D721Med (cell line): ENCODE measurements at regions not wholly inside any gene's neighbourhood (a gene's known extent, or its start where the extent isn't known, plus 50 kb on each side); places are given as distances from the start of the nearest gene placed in this dataset.

Source experiments
- DNase-seq: peaks from one replicate; pipeline ENCODE4 v3.0.0; 2011; ENCODE audit warnings: low spot score; ENCODE audit not compliant: insufficient read length
- FAIRE-seq: peaks from 2 replicates; lab custom pipeline; 2011; peaks lifted over from hg19 to GRCh38; lab: Jason Lieb, UNC
- TF ChIP-seq, protein P1 (sequence below): IDR thresholded peaks from 2 replicates; pipeline ENCODE4 v1.5.1; 2012; ENCODE audit warnings: mild to moderate bottlenecking, control low read depth; ENCODE audit not compliant: insufficient read depth; ENCODE audit errors: missing control alignments

DNA sequence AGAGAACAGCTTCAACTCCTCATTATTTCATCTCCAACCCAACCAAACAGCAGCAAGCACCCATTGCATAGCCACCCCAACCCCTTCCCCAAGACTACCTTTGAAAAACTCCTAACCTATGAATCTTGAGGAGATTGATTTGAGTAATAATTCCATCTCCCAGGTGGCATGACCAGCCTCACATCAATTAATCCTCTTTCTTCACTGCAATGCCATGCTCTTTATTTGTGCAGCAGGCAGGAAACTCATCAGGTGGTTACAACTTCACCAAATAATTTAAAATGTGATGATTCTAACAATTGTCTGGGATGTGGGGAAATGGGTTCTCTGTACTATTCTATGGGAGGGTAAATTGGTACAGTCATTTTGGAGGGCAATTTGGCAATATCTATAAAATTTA is 68.1 kb upstream of the POMGNT2 start:
- FAIRE-seq: no peak
- TF ChIP-seq, protein P1, sequence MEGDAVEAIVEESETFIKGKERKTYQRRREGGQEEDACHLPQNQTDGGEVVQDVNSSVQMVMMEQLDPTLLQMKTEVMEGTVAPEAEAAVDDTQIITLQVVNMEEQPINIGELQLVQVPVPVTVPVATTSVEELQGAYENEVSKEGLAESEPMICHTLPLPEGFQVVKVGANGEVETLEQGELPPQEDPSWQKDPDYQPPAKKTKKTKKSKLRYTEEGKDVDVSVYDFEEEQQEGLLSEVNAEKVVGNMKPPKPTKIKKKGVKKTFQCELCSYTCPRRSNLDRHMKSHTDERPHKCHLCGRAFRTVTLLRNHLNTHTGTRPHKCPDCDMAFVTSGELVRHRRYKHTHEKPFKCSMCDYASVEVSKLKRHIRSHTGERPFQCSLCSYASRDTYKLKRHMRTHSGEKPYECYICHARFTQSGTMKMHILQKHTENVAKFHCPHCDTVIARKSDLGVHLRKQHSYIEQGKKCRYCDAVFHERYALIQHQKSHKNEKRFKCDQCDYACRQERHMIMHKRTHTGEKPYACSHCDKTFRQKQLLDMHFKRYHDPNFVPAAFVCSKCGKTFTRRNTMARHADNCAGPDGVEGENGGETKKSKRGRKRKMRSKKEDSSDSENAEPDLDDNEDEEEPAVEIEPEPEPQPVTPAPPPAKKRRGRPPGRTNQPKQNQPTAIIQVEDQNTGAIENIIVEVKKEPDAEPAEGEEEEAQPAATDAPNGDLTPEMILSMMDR: no peak

DNA sequence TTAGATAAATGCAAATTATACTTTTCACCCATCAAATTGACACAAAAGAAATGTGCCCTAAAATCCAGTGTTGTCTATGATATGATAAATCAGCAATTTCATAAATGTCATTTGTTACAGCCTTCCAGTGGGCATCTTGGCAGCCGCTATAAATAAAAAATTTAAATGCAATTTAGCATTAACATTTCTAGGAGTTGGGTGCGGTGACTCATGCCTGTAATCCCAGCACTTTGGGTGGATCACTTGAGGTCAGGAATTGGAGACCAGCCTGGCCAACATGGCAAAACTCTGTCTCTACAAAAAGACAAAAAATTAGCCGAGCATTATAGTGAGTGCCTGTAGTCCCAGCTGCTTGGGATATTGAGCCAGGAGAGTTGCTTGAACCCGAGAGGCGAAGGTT is 65.9 kb upstream of the POMGNT2 start:
- no peak for FAIRE-seq
- TF ChIP-seq, protein P1: no peak
- DNase-seq: no peak

More for the DNA sequence above, 68.1 kb upstream of the POMGNT2 start:
- DNase-seq: no peak

DNA sequence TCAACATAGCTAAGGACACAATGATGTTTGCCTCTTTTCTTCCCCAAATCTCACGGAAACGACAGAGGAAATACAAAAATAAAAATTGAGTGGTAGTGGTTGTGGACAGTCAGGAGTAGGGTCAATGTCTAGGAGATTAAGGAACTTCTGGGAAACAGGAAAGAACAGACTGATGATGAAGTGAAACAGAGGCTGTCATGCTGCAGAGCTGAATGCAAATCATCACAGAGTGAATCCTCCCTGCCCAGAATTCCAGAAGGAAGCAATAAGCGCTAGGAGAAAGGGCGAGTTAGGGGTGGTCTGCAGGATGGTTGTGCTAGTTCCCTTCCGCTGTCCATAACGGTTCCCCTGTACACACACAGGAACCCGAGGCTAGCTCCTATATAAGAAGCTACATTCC is 64.7 kb upstream of the POMGNT2 start:
- TF ChIP-seq, protein P1: no peak
- FAIRE-seq (no peak), DNase-seq (no peak)

DNA sequence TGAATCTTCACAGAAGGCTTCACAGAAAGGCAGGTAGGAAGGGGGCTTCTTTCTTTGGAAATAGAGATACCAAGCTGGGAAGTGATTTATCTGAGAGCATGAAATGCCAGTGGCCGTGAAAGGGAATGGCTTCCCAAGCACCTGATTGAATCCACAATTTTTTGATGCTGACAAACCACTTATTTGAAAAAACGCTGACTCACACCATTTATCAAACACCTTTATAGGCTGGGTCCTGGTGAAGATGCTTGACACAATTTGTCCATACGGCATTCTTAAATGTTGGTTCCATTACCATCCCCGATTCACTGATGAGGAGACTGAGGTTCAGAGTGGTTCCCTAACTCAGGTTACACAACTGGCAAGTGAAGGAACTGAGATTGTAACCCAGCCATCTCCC is 64.1 kb upstream of the POMGNT2 start:
- TF ChIP-seq, protein P1: no peak
- DNase-seq (no peak), FAIRE-seq (no peak)

DNA sequence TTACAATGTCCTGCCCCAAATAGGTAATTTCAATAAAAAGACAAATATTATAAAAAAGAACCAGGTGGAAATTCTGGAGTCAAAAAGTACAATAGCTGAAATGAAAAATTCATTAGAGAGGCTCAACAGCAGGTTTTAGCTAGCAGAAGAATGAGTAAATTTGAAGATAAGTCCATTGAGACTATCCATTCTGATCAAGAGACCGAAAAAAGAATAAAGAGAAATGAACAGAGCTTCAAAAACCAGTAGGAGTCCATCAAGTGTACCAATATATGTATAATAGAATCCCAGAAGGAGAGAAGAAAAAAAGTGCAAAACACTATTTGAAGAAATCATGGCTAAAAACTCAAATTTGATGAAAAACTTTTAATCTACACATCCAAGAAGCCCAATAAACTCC is 60.5 kb upstream of the POMGNT2 start:
- no peak for DNase-seq
- TF ChIP-seq, protein P1: no peak
- FAIRE-seq: no peak

DNA sequence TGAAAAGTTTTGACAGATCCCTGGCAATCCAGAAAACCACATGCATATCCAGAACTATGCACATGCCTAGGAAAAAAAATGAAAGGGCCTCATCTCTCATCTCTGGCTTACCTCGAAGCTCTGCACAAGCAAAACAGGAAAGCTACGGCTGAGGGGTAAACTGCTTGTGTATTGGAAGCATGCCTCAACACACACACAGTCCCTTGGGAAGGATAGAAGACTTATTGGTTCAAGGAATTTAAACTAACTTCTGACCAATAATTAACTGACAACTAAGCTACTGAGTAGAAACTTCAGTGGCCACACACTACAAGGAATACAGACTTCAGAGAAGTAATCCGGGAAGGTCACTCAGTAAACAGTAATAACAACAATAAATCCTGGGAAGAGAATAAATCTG is 59.9 kb upstream of the POMGNT2 start:
- FAIRE-seq: no peak
- TF ChIP-seq, protein P1: no peak
- no peak for DNase-seq

DNA sequence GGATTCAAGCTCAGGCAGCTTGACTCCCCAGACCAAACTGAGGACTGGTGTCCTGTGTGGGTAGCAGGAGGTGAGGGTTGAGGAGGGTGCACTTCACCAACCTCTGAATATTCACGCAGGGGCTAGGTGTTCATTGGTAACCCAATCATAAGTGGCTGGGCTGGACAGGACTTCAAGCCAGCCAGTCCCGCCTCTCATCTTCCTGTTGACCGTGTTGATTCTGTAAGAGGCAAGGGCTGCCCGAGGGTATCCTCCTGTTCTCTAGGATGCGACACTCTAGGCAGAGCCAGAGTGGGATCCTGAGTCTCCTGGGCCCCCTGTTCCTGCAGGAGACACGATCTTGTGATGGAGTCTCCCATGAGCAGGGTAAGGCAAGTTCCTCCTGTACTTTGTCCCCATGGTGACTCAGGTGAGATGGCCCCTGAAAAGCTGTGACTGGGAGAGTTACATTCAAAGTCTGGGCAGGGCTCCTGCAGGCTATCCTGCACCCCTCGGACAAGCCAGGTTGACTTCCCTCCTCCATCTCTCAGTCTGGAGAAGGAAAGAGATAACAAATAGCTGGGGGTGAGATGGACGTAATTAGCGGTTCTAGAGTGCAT is 58.1 kb upstream of the POMGNT2 start:
- FAIRE-seq (no peak), DNase-seq (no peak)
- TF ChIP-seq, protein P1: no peak
